HCT116 (cell line): ENCODE measurements at regions not wholly inside any gene's neighbourhood (a gene's known extent, or its start where the extent isn't known, plus 50 kb on each side); places are given as distances from the start of the nearest gene placed in this dataset.

ENCODE experiments used
- EZH2 ChIP-seq: fragments of 200-600 bp; sonication (generic); IDR thresholded peaks from 2 replicates; pipeline ENCODE4 v1.6.1; 2017; ENCODE audit warnings: antibody characterized with exemption, mixed run types
- POLR2A ChIP-seq: IDR thresholded peaks from 2 replicates; pipeline ENCODE4 v1.7.0; 2011; ENCODE audit warnings: borderline replicate concordance; ENCODE audit not compliant: insufficient read depth, insufficient read length; ENCODE audit errors: extremely low read depth
- POLR2AphosphoS5 ChIP-seq: IDR thresholded peaks from 2 replicates; pipeline ENCODE4 v1.6.1; 2011; ENCODE audit warnings: mild to moderate bottlenecking, low read depth, low read length, moderate library complexity
- SP1 ChIP-seq: IDR thresholded peaks from 2 replicates; pipeline ENCODE4 v1.6.1; 2012; ENCODE audit warnings: low read depth
- TF ChIP-seq, protein P1 (sequence below), 3 experiments: fragments of 200-600 bp in 1 of 3; sonication (generic) in 1 of 3; IDR thresholded peaks in 2 of 3; conservative IDR thresholded peaks in 1 of 3; 2 replicates each; pipeline ENCODE4 v1.5.1; 2012 to 2017; ENCODE audit warnings: low read depth in 2 of 3, low read length in 2 of 3, antibody characterized with exemption in 1 of 3, borderline replicate concordance in 1 of 3, control low read depth in 1 of 3, mild to moderate bottlenecking in 1 of 3, mixed read lengths in 1 of 3, mixed run types in 1 of 3, moderate library complexity in 1 of 3; ENCODE audit not compliant: insufficient read depth in 1 of 3
- TF ChIP-seq, protein P2 (sequence below): IDR thresholded peaks from 2 replicates; pipeline ENCODE4 v1.6.1; 2011; ENCODE audit warnings: mild to moderate bottlenecking, low read length, moderate library complexity; ENCODE audit not compliant: insufficient replicate concordance; ENCODE audit errors: extremely low read depth

DNA sequence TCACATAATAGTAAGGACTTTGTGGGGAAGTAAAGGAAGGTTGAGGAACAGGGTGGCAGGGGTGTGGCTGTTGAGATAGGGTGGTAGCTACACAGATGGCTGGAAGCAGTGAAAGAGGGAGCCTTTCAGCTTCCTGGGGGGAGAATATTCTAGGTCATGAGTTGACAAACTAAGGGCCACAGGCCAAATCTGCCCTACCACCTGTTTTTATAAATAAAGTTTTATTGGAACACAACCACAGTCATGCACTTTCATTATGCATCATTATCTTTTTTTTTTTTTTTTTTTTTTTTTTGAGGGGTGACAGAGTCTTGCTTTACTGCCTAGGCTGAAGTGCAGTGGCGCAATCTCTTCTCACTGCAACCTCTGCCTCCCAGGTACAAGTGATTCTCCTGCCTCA, 243.1 kb downstream of the NFATC2 start:
- no peak for TF ChIP-seq POLR2AphosphoS5
- no peak for TF ChIP-seq POLR2A
- TF ChIP-seq SP1: no peak
- TF ChIP-seq EZH2: no peak
- TF ChIP-seq, protein P1, sequence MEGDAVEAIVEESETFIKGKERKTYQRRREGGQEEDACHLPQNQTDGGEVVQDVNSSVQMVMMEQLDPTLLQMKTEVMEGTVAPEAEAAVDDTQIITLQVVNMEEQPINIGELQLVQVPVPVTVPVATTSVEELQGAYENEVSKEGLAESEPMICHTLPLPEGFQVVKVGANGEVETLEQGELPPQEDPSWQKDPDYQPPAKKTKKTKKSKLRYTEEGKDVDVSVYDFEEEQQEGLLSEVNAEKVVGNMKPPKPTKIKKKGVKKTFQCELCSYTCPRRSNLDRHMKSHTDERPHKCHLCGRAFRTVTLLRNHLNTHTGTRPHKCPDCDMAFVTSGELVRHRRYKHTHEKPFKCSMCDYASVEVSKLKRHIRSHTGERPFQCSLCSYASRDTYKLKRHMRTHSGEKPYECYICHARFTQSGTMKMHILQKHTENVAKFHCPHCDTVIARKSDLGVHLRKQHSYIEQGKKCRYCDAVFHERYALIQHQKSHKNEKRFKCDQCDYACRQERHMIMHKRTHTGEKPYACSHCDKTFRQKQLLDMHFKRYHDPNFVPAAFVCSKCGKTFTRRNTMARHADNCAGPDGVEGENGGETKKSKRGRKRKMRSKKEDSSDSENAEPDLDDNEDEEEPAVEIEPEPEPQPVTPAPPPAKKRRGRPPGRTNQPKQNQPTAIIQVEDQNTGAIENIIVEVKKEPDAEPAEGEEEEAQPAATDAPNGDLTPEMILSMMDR (IDR thresholded peaks at IDR 0.05 in 2 of 3, conservative IDR thresholded peaks at IDR 0.05 in 1 of 3; ENCODE audit: borderline replicate concordance in 1 of 3, insufficient read depth in 1 of 3, low read depth in 2 of 3, low read length in 2 of 3): no peak
- TF ChIP-seq, protein P2, sequence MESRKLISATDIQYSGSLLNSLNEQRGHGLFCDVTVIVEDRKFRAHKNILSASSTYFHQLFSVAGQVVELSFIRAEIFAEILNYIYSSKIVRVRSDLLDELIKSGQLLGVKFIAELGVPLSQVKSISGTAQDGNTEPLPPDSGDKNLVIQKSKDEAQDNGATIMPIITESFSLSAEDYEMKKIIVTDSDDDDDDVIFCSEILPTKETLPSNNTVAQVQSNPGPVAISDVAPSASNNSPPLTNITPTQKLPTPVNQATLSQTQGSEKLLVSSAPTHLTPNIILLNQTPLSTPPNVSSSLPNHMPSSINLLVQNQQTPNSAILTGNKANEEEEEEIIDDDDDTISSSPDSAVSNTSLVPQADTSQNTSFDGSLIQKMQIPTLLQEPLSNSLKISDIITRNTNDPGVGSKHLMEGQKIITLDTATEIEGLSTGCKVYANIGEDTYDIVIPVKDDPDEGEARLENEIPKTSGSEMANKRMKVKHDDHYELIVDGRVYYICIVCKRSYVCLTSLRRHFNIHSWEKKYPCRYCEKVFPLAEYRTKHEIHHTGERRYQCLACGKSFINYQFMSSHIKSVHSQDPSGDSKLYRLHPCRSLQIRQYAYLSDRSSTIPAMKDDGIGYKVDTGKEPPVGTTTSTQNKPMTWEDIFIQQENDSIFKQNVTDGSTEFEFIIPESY: no peak
